Liver (tissue), 7 donors: ENCODE measurements at regions not wholly inside any gene's neighbourhood (a gene's known extent, or its start where the extent isn't known, plus 50 kb on each side); places are given as distances from the start of the nearest gene placed in this dataset.

Experiments
- DNase-seq: peaks from one replicate; pipeline ENCODE4 v3.0.0-alpha.2; 2017; ENCODE audit warnings: low spot score
- H3K27ac ChIP-seq, 2 donors: one replicate each; pipeline ENCODE4 v1.7.0; 2013; ENCODE audit warnings: inconsistent platforms in 2 of 2, low read length in 2 of 2, control low read depth in 1 of 2, low read depth in 1 of 2, mild to moderate bottlenecking in 1 of 2
- H3K27me3 ChIP-seq, 4 donors: one replicate each; pipeline versions ENCODE4 v1.6.1 to v1.7.0; 2013; ENCODE audit warnings: low read length in 3 of 4, inconsistent platforms in 1 of 4, mild to moderate bottlenecking in 1 of 4, moderate library complexity in 1 of 4; ENCODE audit not compliant: control insufficient read depth in 4 of 4, insufficient read depth in 4 of 4
- H3K36me3 ChIP-seq, 4 donors: one replicate each; pipeline versions ENCODE4 v1.6.1 to v1.7.0; 2013; ENCODE audit warnings: low read length in 3 of 4, mild to moderate bottlenecking in 3 of 4, low read depth in 1 of 4, moderate library complexity in 1 of 4; ENCODE audit not compliant: control insufficient read depth in 4 of 4, insufficient read depth in 3 of 4
- H3K4me1 ChIP-seq, 4 donors: one replicate each; pipeline versions ENCODE4 v1.6.1 to v1.7.0; 2013; ENCODE audit warnings: low read length in 3 of 4, mild to moderate bottlenecking in 3 of 4, moderate library complexity in 1 of 4; ENCODE audit not compliant: control insufficient read depth in 4 of 4, insufficient read depth in 4 of 4
- H3K4me3 ChIP-seq, 3 donors: one replicate each; pipeline versions ENCODE4 v1.6.1 to v1.7.0; 2013; ENCODE audit warnings: low read length in 3 of 3, control low read depth in 1 of 3, low read depth in 1 of 3, mild to moderate bottlenecking in 1 of 3
- H3K9ac ChIP-seq, 2 donors: one replicate each; pipeline ENCODE4 v1.7.0; 2013; ENCODE audit warnings: low read length in 2 of 2, mild to moderate bottlenecking in 2 of 2, moderate library complexity in 2 of 2, control low read depth in 1 of 2, low read depth in 1 of 2
- H3K9me3 ChIP-seq, 4 donors: one replicate each; pipeline versions ENCODE4 v1.6.1 to v1.7.0; 2013; ENCODE audit warnings: low read length in 3 of 4; ENCODE audit not compliant: control insufficient read depth in 4 of 4
- ATF3 ChIP-seq: IDR thresholded peaks from 2 replicates; pipeline ENCODE4 v1.6.1; 2016; ENCODE audit warnings: antibody characterized with exemption
- EGR1 ChIP-seq, 2 donors: IDR thresholded peaks; 2 replicates each; pipeline ENCODE4 v1.6.1; 2016 to 2018; ENCODE audit warnings: antibody characterized with exemption in 2 of 2, low read depth in 2 of 2
- FOXA1 ChIP-seq: IDR thresholded peaks from 2 replicates; pipeline ENCODE4 v1.6.1; 2016; ENCODE audit warnings: antibody characterized with exemption
- FOXA2 ChIP-seq: IDR thresholded peaks from 2 replicates; pipeline ENCODE4 v1.6.1; 2016; ENCODE audit warnings: antibody characterized with exemption
- HNF4A ChIP-seq, 2 donors: conservative IDR thresholded peaks; 2 replicates each; pipeline ENCODE4 v1.6.1; 2016; ENCODE audit warnings: antibody characterized with exemption in 2 of 2, mild to moderate bottlenecking in 2 of 2
- HNF4G ChIP-seq: IDR thresholded peaks from 2 replicates; pipeline ENCODE4 v1.6.1; 2016; ENCODE audit warnings: antibody characterized with exemption
- JUND ChIP-seq, 2 donors: IDR thresholded peaks; 2 replicates each; pipeline ENCODE4 v1.6.1; 2016; ENCODE audit warnings: antibody characterized with exemption in 2 of 2
- NR2F2 ChIP-seq: IDR thresholded peaks from 2 replicates; pipeline ENCODE4 v1.6.1; 2016; ENCODE audit warnings: antibody characterized with exemption
- RXRA ChIP-seq, 2 donors: IDR thresholded peaks; 2 replicates each; pipeline ENCODE4 v1.6.1; 2017 to 2018; ENCODE audit warnings: antibody characterized with exemption in 2 of 2, mild to moderate bottlenecking in 1 of 2
- TAF1 ChIP-seq: conservative IDR thresholded peaks from 2 replicates; pipeline ENCODE4 v1.6.1; 2016; ENCODE audit warnings: antibody characterized with exemption, mild to moderate bottlenecking
- YY1 ChIP-seq: IDR thresholded peaks from 2 replicates; pipeline ENCODE4 v1.6.1; 2016; ENCODE audit warnings: antibody characterized with exemption, mild to moderate bottlenecking
- WGBS: extraction: QIAGEN DNeasy Blood & Tissue Kit; methylation state at CpG from one replicate; pipeline ENCODE4 v1.1.7; 2013; 5-methylcytosine and 5-hydroxymethylcytosine counted together
- TF ChIP-seq, protein P1 (sequence below): IDR thresholded peaks from 2 replicates; pipeline ENCODE4 v1.6.1; 2016; ENCODE audit warnings: antibody characterized with exemption
- TF ChIP-seq, protein P2 (sequence below): IDR thresholded peaks from 2 replicates; pipeline ENCODE4 v1.6.1; 2016; ENCODE audit warnings: antibody characterized with exemption
- donor health status: healthy.
- donor health status: healthy.
- donor health status: healthy.
- donor health status: healthy.

DNA sequence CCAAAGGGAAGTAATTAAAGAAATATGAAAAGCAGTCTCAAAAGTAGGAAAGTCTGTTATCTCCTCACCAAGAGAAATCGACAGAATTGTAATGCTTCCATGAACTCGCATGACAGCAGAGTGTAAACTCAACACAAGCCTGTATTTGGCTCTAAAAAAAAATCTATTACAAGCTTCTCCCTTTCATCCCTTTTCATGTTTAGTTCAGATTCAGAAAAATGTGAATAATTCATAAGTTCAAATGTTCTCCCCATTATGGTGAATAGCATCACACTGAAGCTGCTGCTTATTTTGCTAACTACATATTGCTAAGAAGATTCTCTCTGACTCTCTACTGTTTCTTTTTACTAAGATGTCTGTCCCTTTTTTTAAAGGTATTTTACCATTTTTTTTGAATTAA, 910.3 kb upstream of the MBL2 start:
- no peak overlapping the region for H3K27ac ChIP-seq
- 86% methylated on average over 2 of the region's 2 CpGs for WGBS
- H3K27me3 ChIP-seq: no peaks in the 10 kb centered on the region
- TF ChIP-seq FOXA2 (no peak), ATF3 (no peak), YY1 (no peak)
- TF ChIP-seq, protein P1, sequence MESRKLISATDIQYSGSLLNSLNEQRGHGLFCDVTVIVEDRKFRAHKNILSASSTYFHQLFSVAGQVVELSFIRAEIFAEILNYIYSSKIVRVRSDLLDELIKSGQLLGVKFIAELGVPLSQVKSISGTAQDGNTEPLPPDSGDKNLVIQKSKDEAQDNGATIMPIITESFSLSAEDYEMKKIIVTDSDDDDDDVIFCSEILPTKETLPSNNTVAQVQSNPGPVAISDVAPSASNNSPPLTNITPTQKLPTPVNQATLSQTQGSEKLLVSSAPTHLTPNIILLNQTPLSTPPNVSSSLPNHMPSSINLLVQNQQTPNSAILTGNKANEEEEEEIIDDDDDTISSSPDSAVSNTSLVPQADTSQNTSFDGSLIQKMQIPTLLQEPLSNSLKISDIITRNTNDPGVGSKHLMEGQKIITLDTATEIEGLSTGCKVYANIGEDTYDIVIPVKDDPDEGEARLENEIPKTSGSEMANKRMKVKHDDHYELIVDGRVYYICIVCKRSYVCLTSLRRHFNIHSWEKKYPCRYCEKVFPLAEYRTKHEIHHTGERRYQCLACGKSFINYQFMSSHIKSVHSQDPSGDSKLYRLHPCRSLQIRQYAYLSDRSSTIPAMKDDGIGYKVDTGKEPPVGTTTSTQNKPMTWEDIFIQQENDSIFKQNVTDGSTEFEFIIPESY: no peak
- TF ChIP-seq, protein P2, sequence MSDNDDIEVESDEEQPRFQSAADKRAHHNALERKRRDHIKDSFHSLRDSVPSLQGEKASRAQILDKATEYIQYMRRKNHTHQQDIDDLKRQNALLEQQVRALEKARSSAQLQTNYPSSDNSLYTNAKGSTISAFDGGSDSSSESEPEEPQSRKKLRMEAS: no peak
- no peak overlapping the region for H3K9ac ChIP-seq
- H3K4me1 ChIP-seq: no peaks in the 10 kb centered on the region
- H3K9me3 ChIP-seq: no peaks in the 10 kb centered on the region
- H3K4me3 ChIP-seq: no peak overlapping the region
- no peaks in the 10 kb centered on the region for H3K36me3 ChIP-seq
- no peak for DNase-seq

DNA sequence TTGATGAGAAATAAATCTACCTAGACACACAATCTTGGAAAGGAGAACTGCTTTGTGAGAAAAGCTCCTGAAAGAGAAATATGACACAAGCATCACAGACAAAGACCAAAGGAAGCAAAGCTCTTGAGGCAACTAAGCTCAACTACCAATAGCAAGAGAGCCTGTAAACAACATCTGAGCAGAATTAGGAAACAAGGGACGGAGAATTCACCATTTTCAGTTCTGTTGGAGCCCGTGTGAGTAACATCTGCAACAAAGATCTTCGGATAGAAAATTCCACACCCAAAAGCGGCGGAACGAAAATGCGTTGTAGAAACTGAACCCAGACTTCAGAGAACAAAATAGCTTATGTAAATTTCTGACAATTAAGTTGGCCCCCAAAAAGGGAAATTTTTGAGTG, 909.9 kb upstream of the MBL2 start:
- no peak for DNase-seq
- WGBS: 83% methylated on average over 7 of the region's 7 CpGs
- no peaks in the 10 kb centered on the region for H3K4me1 ChIP-seq
- H3K27me3 ChIP-seq: no peaks in the 10 kb centered on the region
- H3K4me3 ChIP-seq: no peak overlapping the region
- no peak for TF ChIP-seq FOXA2
- TF ChIP-seq, protein P2: no peak
- no peak for TF ChIP-seq HNF4G
- TF ChIP-seq JUND (IDR thresholded peaks at IDR 0.05): no peak
- TF ChIP-seq ATF3: no peak
- TF ChIP-seq HNF4A (conservative IDR thresholded peaks at IDR 0.05): no peak
- TF ChIP-seq YY1: no peak
- TF ChIP-seq, protein P1: no peak
- TF ChIP-seq EGR1 (IDR thresholded peaks at IDR 0.05; ENCODE audit: low read depth in 2 of 2): no peak
- TF ChIP-seq RXRA (IDR thresholded peaks at IDR 0.05): no peak
- no peak for TF ChIP-seq FOXA1
- no peak for TF ChIP-seq NR2F2
- H3K9me3 ChIP-seq: no peaks in the 10 kb centered on the region
- H3K9ac ChIP-seq: no peak overlapping the region
- H3K36me3 ChIP-seq: no peaks in the 10 kb centered on the region
- H3K27ac ChIP-seq: no peak overlapping the region

- H3K4me1 ChIP-seq: no peaks in the 10 kb centered on the region
These were observed 907.1 kb upstream of the MBL2 start for GRCh38 chr10:53679666-53680065.

More at GRCh38 chr10:53679666-53680065, 907.1 kb upstream of the MBL2 start:
- Histone ChIP-seq H3K27ac (no peak overlapping the region), H3K9ac (no peak overlapping the region), H3K27me3 (no peaks in the 10 kb centered on the region), H3K9me3 (no peaks in the 10 kb centered on the region), H3K4me3 (no peak overlapping the region), H3K36me3 (no peaks in the 10 kb centered on the region)
- DNase-seq: no peak
- no peak for TF ChIP-seq TAF1
- WGBS: 56% methylated on average over 2 of the region's 2 CpGs
